ENCODE measurements at regions not wholly inside any gene's neighbourhood (a gene's known extent, or its start where the extent isn't known, plus 50 kb on each side); places are given as distances from the start of the nearest gene placed in this dataset.

GRCh38 chr13:33610438-33611120 lies 207.4 kb upstream of the RFC3 start:
- Histone ChIP-seq H3K27ac (peak overlapping the region; percentile 83), H3K27me3 (ENCODE audit: low read depth) (no peaks in the 10 kb centered on the region), H3K9me3 (no peaks in the 10 kb centered on the region), H3K4me3 (peak overlapping the region; percentile 43), H3K4me1 (peaks cover 22% of the 10 kb centered on the region), H3K36me3 (no peaks in the 10 kb centered on the region)
- DNase-seq (peak; percentile 52), ATAC-seq (peak; percentile 57 to 75)
- intact Hi-C loops (cut with DNase I) = no loop called here
- TF ChIP-seq CTCF (IDR thresholded peaks at IDR 0.05) = no peak

DNA sequence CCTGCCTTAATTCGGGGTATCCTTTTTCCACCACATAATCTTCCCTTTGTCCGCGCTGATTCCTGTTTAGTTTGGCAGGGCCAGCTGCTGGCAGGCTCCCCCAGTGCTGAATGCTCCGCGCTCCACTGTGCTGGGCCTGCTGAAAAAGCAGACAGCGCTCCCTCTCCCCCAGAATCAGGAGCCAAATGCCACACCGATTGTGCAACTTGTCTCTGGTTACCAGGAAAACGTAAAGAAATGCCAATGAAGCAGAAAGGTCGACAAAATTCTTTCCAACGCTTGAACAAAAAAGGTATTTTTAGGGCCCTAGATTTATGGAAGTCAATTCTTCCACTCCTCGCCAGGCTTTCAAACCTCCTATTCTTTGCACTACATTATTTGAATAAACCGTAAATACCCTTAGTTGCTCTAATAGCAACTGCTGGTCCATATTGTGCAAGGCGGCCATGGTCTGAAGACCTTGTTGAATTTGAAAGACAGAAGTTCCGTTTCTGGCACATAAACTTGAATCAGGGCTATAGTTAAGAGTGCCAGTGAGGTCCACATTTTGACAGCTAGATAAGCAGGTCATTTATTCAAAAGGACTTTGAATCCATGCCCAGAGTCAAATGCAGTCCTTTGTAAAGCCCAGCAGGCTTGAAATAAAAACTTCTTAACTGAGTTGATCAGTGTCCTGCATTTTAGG lies 206.7 kb upstream of the RFC3 start:
- H3K4me3 ChIP-seq = peak overlapping the region; percentile 43
- no peaks in the 10 kb centered on the region for H3K9me3 ChIP-seq
- DNase-seq = no peak
- ATAC-seq = peak; percentile 61 to 69
- no peaks in the 10 kb centered on the region for H3K36me3 ChIP-seq
- H3K27ac ChIP-seq = peak overlapping the region; percentile 83
- no peaks in the 10 kb centered on the region for H3K27me3 ChIP-seq (ENCODE audit: low read depth)
- intact Hi-C loops (cut with DNase I) = no loop called here
- TF ChIP-seq CTCF (IDR thresholded peaks at IDR 0.05) = no peak
- H3K4me1 ChIP-seq = peaks cover 22% of the 10 kb centered on the region

DNA sequence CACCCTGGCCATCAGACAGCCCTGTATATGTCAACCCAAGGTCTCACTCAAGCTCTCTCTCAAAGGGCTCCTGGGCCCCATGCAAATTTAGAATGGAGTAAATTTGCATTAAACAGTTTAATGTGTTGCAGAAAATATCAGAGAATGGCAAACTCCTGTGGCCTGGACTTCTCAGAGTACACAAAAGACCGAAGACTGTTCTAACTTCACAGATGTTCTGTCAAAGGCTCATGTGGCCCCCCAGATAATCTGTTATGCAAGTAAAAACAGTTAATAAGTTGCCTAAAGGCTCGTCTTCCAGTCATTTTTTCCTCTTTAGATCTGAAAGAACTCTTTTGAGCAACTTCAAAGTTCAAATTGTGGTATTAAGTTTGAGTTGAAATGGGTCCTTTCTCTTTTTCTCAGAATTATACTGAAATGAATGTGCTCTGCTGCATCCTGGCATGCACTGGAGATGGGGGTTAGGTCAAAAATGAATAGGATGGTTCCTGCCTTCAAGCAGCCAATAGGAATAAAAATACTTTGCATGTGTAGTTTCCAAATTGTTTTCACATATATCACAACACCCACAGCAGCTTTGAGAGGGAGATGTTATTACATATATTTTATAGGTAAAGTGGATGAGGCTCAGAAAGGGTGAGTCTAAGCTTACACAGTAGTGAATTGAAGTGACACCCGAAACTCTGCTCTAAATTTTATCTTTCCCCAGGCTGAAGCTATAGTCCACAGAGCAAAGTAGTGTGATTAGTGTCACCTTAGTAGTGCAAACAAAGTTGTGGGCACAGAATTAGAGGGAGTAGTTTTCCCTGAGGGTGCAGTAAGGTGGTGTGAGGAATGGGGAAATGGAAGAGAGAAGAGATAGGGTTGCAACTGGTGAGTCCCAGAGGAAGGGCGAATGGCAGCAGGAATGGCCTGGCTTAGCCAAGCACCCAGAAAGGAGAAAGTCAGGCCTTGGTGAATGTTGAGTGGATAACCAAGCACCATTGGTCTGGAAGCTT lies 205.0 kb upstream of the RFC3 start:
- Histone ChIP-seq H3K9me3 (no peaks in the 10 kb centered on the region), H3K4me1 (peaks cover 22% of the 10 kb centered on the region), H3K4me3 (no peak overlapping the region), H3K27ac (no peak overlapping the region), H3K36me3 (no peaks in the 10 kb centered on the region), H3K27me3 (ENCODE audit: low read depth) (no peaks in the 10 kb centered on the region)
- DNase-seq (no peak), ATAC-seq (no peak)
- intact Hi-C loops (cut with DNase I) = no loop called here
- TF ChIP-seq CTCF (IDR thresholded peaks at IDR 0.05) = no peak

DNA sequence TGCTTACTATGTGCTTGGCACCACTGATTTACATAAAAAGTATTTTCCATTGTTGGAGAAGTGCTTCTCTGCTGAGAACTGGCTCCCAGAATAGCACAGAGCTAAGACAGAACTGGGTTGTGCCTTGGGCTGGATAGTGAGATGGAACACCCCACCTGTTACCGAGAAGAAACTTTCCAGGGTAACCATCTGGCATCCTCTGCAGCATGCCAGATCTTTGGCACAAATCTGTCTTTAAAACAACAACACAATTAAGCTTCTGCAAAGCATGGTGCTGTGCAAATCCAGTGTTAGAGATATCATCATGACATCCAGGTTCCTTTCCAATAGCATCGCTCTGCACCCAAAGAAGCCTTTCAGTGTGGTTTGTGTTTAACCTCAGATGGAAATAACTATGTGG lies 202.5 kb upstream of the RFC3 start:
- ATAC-seq (no peak), DNase-seq (no peak)
- Histone ChIP-seq H3K9me3 (no peaks in the 10 kb centered on the region), H3K4me3 (no peak overlapping the region), H3K27me3 (ENCODE audit: low read depth) (no peaks in the 10 kb centered on the region), H3K36me3 (no peaks in the 10 kb centered on the region), H3K27ac (no peak overlapping the region), H3K4me1 (peaks cover 18% of the 10 kb centered on the region)
- TF ChIP-seq CTCF (IDR thresholded peaks at IDR 0.05) = no peak
- intact Hi-C loops (cut with DNase I) = no loop called here

DNA sequence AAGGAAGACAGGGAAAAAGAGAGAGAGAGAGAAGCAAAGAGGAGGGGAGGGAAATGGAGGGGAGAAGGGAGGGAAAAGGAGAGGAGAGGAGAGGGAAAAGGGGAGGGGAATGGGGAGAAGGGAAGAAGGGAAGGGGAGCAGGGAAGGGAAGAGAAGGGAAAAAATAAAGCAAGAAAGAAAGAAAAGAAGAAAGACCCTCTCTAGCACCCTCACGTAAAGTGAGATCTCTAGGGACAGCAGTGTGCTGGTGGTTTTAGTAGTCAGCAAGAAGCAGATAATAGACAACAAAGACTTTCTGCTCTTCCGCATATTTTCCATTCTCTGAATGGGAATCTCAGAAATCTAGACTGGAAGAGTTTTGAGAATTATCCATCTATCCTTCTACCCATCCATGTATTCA lies 201.8 kb upstream of the RFC3 start:
- DNase-seq (no peak), ATAC-seq (no peak)
- intact Hi-C loops (cut with DNase I) = no loop called here
- H3K36me3 ChIP-seq = no peaks in the 10 kb centered on the region
- no peaks in the 10 kb centered on the region for H3K9me3 ChIP-seq
- H3K4me1 ChIP-seq = peaks cover 13% of the 10 kb centered on the region
- TF ChIP-seq CTCF (IDR thresholded peaks at IDR 0.05) = no peak
- H3K27ac ChIP-seq = no peak overlapping the region
- H3K4me3 ChIP-seq = no peak overlapping the region
- H3K27me3 ChIP-seq (ENCODE audit: low read depth) = no peaks in the 10 kb centered on the region

All from lower lobe of right lung (tissue), 2 donors.